ENCODE measurements at regions not wholly inside any gene's neighbourhood (a gene's known extent, or its start where the extent isn't known, plus 50 kb on each side); places are given as distances from the start of the nearest gene placed in this dataset.

- no peaks in the 10 kb centered on the region for H3K4me1 ChIP-seq
- intact Hi-C loops (cut with DNase I), result no loop called here
- DNase-seq (no peak), ATAC-seq (no peak)
- no peaks in the 10 kb centered on the region for H3K36me3 ChIP-seq
- H3K4me3 ChIP-seq, result no peak overlapping the region
- H3K9me3 ChIP-seq, result no peaks in the 10 kb centered on the region
- no peaks in the 10 kb centered on the region for H3K27me3 ChIP-seq
- no peak for TF ChIP-seq POLR2A (IDR thresholded peaks at IDR 0.05)
- no peak for TF ChIP-seq CTCF (IDR thresholded peaks at IDR 0.05)
- H3K27ac ChIP-seq, result no peak overlapping the region
Observed at GRCh38 chr10:108673741-108674140, 1249.6 kb downstream of the XPNPEP1 start.

GRCh38 chr10:108663587-108663986 is 1259.7 kb downstream of the XPNPEP1 start:
- Histone ChIP-seq H3K36me3 (no peaks in the 10 kb centered on the region), H3K9me3 (no peaks in the 10 kb centered on the region), H3K4me3 (no peak overlapping the region), H3K27me3 (no peaks in the 10 kb centered on the region), H3K27ac (no peak overlapping the region), H3K4me1 (no peaks in the 10 kb centered on the region)
- TF ChIP-seq POLR2A (IDR thresholded peaks at IDR 0.05) (no peak), CTCF (IDR thresholded peaks at IDR 0.05) (no peak)
- intact Hi-C loops (cut with DNase I), result no loop called here
- no peak for DNase-seq
- ATAC-seq, result no peak
- 47 to 69% (median 50%) methylated on average over 1 of the region's 1 CpG for WGBS, 4 donors

GRCh38 chr10:108662975-108663374 is 1260.3 kb downstream of the XPNPEP1 start:
- Histone ChIP-seq H3K4me1 (no peaks in the 10 kb centered on the region), H3K4me3 (no peak overlapping the region), H3K36me3 (no peaks in the 10 kb centered on the region), H3K9me3 (no peaks in the 10 kb centered on the region), H3K27me3 (no peaks in the 10 kb centered on the region), H3K27ac (no peak overlapping the region)
- intact Hi-C loops (cut with DNase I), result no loop called here
- 63 to 70% (median 69%) methylated on average over 2 of the region's 2 CpGs for WGBS, 4 donors
- TF ChIP-seq POLR2A (IDR thresholded peaks at IDR 0.05), result no peak
- no peak for TF ChIP-seq CTCF (IDR thresholded peaks at IDR 0.05)
- ATAC-seq (no peak), DNase-seq (no peak)

GRCh38 chr10:108655057-108655456 is 1268.3 kb downstream of the XPNPEP1 start:
- intact Hi-C loops (cut with DNase I), result no loop called here
- 72 to 84% (median 77%) methylated on average over 4 of the region's 4 CpGs for WGBS, 4 donors
- no peaks in the 10 kb centered on the region for H3K36me3 ChIP-seq
- H3K27ac ChIP-seq, result no peak overlapping the region
- no peaks in the 10 kb centered on the region for H3K4me1 ChIP-seq
- ATAC-seq, result no peak
- TF ChIP-seq POLR2A (IDR thresholded peaks at IDR 0.05), result no peak
- TF ChIP-seq CTCF (IDR thresholded peaks at IDR 0.05), result no peak
- no peaks in the 10 kb centered on the region for H3K27me3 ChIP-seq
- no peak for DNase-seq
- H3K9me3 ChIP-seq, result no peaks in the 10 kb centered on the region
- H3K4me3 ChIP-seq, result no peak overlapping the region

Data from heart left ventricle (tissue), 16 donors.